ENCODE measurements at regions not wholly inside any gene's neighbourhood (a gene's known extent, or its start where the extent isn't known, plus 50 kb on each side); places are given as distances from the start of the nearest gene placed in this dataset.
A peak's percentile ranks its signal among the peaks of the same experiment; 100 is the strongest.

DNA sequence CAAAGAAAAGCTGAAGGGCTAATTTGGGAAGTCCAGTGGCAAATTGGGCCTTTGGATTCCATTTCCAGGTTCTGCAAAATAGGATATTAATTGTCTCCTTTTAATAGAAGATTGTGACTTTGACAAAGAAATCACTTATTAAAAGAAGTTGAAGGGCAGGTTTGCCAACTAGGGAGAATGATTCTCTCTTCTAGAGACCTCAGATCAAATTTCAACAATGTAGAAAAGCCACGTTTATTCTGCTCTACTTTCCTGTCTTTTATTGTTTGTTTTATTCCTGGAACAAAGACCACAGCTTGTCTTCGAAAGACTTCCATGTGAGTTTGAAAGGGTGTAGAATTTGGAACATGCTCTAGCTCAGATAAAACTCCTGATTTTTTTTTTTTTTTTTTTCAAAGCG is 65.5 kb upstream of the PRL start:
- H3K4me3 ChIP-seq (ENCODE audit: low read length) = no peak overlapping the region
- DNase-seq (ENCODE audit: low read depth) = no peak
- TF ChIP-seq CTCF (conservative IDR thresholded peaks at IDR 0.05; ENCODE audit: low read length) = no peak

GRCh38 chr6:22363166-22363713 is 66.4 kb upstream of the PRL start:
- no peak overlapping the region for H3K4me3 ChIP-seq (ENCODE audit: low read length)
- no peak for DNase-seq (ENCODE audit: low read depth)
- no peak for TF ChIP-seq CTCF (conservative IDR thresholded peaks at IDR 0.05; ENCODE audit: low read length)

DNA sequence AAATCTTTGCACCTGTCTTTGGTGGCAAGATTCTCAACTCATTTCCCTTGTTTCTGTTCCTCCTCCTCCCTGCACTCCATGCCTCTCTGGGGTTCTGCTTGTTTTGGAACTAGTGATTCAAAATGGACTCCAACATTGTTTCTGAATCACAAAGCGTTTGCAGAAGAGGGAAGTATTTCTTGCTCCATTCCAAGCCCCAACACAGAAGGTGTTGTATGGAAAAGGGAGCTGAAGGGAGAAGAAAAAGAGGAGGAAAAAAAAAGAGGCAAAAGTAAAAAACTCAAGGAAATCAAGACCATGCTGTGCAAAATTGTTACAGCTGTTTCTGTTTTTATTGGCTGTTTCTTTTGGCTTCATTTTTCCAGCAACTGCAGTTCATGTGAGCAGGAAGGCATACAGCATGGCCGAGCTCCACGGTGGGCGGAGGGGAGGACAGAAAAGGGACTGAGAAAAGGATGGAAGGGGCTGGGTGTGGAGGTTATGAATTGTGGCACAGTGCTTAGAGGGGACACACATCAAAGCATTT is 66.9 kb upstream of the PRL start:
- TF ChIP-seq CTCF (conservative IDR thresholded peaks at IDR 0.05; ENCODE audit: low read length) = no peak
- no peak overlapping the region for H3K4me3 ChIP-seq (ENCODE audit: low read length)
- no peak for DNase-seq (ENCODE audit: low read depth)

DNA sequence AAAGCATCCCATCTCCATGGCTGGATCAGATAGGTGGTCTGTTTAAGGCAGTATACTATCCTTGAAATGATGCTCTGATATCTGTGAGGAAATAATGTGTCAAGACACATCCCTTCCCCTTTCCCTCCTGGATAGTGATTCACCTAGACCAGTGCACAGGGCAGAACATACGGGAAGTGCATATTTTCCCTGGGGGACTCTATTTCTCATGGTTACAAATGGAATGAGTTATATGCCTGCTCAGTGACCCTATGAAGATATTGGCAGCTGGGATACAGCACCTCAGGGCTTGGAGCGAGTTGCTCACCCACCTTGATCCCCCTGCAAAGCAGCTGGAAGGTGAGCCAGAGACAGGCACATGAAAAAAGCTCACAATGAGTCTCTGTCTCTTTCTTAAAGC is 67.5 kb upstream of the PRL start:
- H3K4me3 ChIP-seq (ENCODE audit: low read length) = no peak overlapping the region
- no peak for DNase-seq (ENCODE audit: low read depth)
- TF ChIP-seq CTCF (conservative IDR thresholded peaks at IDR 0.05; ENCODE audit: low read length) = no peak

GRCh38 chr6:22366214-22366613 is 69.4 kb upstream of the PRL start:
- no peak overlapping the region for H3K4me3 ChIP-seq (ENCODE audit: low read length)
- no peak for TF ChIP-seq CTCF (conservative IDR thresholded peaks at IDR 0.05; ENCODE audit: low read length)
- peak; percentile 63 for DNase-seq (ENCODE audit: low read depth)

DNA sequence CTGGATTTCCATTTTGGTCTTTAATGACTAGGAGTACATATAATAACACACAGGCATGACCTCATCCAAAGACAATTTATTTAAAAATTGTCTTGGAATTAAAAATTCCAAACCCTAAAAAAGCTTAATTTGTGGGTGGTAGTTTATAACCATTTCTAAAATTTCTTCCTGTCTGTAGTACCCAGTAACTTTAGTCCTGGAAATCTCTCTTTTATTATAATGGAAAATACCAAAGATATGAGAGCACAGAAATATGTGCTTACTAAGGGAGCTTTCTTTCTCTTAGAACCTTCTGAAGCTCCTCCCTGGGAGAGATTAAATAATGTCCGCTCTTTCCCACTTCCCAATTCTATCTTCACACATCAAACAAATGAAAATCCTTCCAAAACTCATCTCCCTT is 70.5 kb upstream of the PRL start:
- H3K4me3 ChIP-seq (ENCODE audit: low read length) = no peak overlapping the region
- DNase-seq (ENCODE audit: low read depth) = peak; percentile 7
- no peak for TF ChIP-seq CTCF (conservative IDR thresholded peaks at IDR 0.05; ENCODE audit: low read length)

DNA sequence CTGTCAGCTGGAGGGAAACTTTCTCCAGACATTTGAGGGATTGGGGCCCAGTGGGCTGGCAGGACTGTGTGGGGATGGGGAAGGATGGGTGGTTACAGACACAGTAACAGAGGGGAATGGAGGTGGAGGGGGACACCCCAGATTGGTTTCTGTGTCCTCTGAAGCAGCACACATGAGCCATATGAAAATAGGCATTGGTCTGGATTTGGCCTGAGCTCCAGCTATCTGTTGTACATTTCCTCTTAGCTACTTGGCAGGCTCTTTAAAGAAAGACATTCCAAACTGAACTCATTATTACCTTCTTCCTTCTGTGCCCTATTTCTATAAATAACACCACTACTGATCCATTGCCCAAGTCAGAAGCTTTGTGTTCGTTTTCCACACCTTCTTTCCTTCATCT is 72.0 kb upstream of the PRL start:
- DNase-seq (ENCODE audit: low read depth) = peak; percentile 6
- TF ChIP-seq CTCF (conservative IDR thresholded peaks at IDR 0.05; ENCODE audit: low read length) = no peak
- H3K4me3 ChIP-seq (ENCODE audit: low read length) = no peak overlapping the region

All from AG10803 (cell line).